GM19023 (cell line): ENCODE measurements at regions not wholly inside any gene's neighbourhood (a gene's known extent, or its start where the extent isn't known, plus 50 kb on each side); places are given as distances from the start of the nearest gene placed in this dataset.
"Not testable (repeated sequence)": the region's sequence is repeated elsewhere in the genome, so short reads cannot be mapped to it uniquely, and the experiment has no call there.

Source experiments
- ATAC-seq: cut with Tn5 transposase; IDR thresholded peaks from one replicate; pipeline ENCODE4 v1.9.1; 2021; ENCODE audit warnings: mild to moderate bottlenecking, moderate library complexity; ENCODE audit not compliant: unreplicated experiment

GRCh38 chr3:81829272-81829671 lies 67.8 kb upstream of the GBE1 start:
- not testable (repeated sequence) for ATAC-seq

- ATAC-seq = peak; percentile 94
Measured at GRCh38 chr3:81823882-81824395, 62.5 kb upstream of the GBE1 start.

- ATAC-seq = no peak
Measured at GRCh38 chr3:81823086-81823485, 61.6 kb upstream of the GBE1 start.

- ATAC-seq = peak; percentile 98
Measured at GRCh38 chr3:81816473-81817250, 55.2 kb upstream of the GBE1 start.

- not testable (repeated sequence) for ATAC-seq
Measured at GRCh38 chr3:81812098-81812497, 50.7 kb upstream of the GBE1 start.
